GM19463 (cell line): ENCODE measurements at regions not wholly inside any gene's neighbourhood (a gene's known extent, or its start where the extent isn't known, plus 50 kb on each side); places are given as distances from the start of the nearest gene placed in this dataset.
"Not testable (repeated sequence)": the region's sequence is repeated elsewhere in the genome, so short reads cannot be mapped to it uniquely, and the experiment has no call there.

Experiments
- ATAC-seq: cut with Tn5 transposase; IDR thresholded peaks from one replicate; pipeline ENCODE4 v1.9.1; 2021; ENCODE audit warnings: mild to moderate bottlenecking, moderate library complexity; ENCODE audit not compliant: unreplicated experiment

GRCh38 chr1:95742591-95743089 lies 508.6 kb downstream of the RWDD3 start:
- peak; percentile 79 for ATAC-seq

- ATAC-seq: no peak
Measured at GRCh38 chr1:95744731-95745130, 510.7 kb downstream of the RWDD3 start.

GRCh38 chr1:95752515-95753381 lies 518.7 kb downstream of the RWDD3 start:
- no peak for ATAC-seq

- no peak for ATAC-seq
Measured at GRCh38 chr1:95753382-95754016, 519.5 kb downstream of the RWDD3 start.

GRCh38 chr1:95754412-95754811 lies 520.4 kb downstream of the RWDD3 start:
- ATAC-seq: no peak

- no peak for ATAC-seq
Measured at GRCh38 chr1:95766036-95766435, 532.0 kb downstream of the RWDD3 start.

GRCh38 chr1:95770581-95770980 lies 536.6 kb downstream of the RWDD3 start:
- no peak for ATAC-seq

GRCh38 chr1:95778217-95778616 lies 544.2 kb downstream of the RWDD3 start:
- no peak for ATAC-seq

GRCh38 chr1:95780836-95781235 lies 546.8 kb downstream of the RWDD3 start:
- ATAC-seq: no peak

- no peak for ATAC-seq
Measured at GRCh38 chr1:95790136-95790535, 556.1 kb downstream of the RWDD3 start.

- ATAC-seq: no peak
Measured at GRCh38 chr1:95793893-95794292, 559.9 kb downstream of the RWDD3 start.

GRCh38 chr1:95797761-95798160 lies 563.8 kb downstream of the RWDD3 start:
- not testable (repeated sequence) for ATAC-seq

- ATAC-seq: no peak
Measured at GRCh38 chr1:95806171-95806570, 572.2 kb downstream of the RWDD3 start.

- no peak for ATAC-seq
Measured at GRCh38 chr1:95809391-95809790, 575.4 kb downstream of the RWDD3 start.

GRCh38 chr1:95815511-95815910 lies 581.5 kb downstream of the RWDD3 start:
- ATAC-seq: no peak

- no peak for ATAC-seq
Measured at GRCh38 chr1:95829556-95829955, 595.5 kb downstream of the RWDD3 start.

- no peak for ATAC-seq
Measured at GRCh38 chr1:95832370-95832769, 598.4 kb downstream of the RWDD3 start.

GRCh38 chr1:95849439-95849838 lies 615.4 kb downstream of the RWDD3 start:
- no peak for ATAC-seq

- ATAC-seq: no peak
Measured at GRCh38 chr1:95850165-95850649, 616.2 kb downstream of the RWDD3 start.

GRCh38 chr1:95850763-95851162 lies 616.8 kb downstream of the RWDD3 start:
- ATAC-seq: no peak

- no peak for ATAC-seq
Measured at GRCh38 chr1:95852483-95853070, 618.6 kb downstream of the RWDD3 start.

GRCh38 chr1:95854457-95854856 lies 620.4 kb downstream of the RWDD3 start:
- ATAC-seq: no peak
